ENCODE measurements at regions not wholly inside any gene's neighbourhood (a gene's known extent, or its start where the extent isn't known, plus 50 kb on each side); places are given as distances from the start of the nearest gene placed in this dataset.

GRCh38 chr2:120984452-120985173 lies 248.9 kb downstream of the GLI2 start:
- no peak for DNase-seq (ENCODE audit: low read depth, low spot score)
- no CpG with 5 or more reads among the region's 28 CpGs for WGBS (ENCODE audit: insufficient coverage, insufficient read length)
- Histone ChIP-seq H3K27me3 (ENCODE audit: control insufficient read depth, insufficient read depth, low read length) (no peaks in the 10 kb centered on the region), H3K27ac (ENCODE audit: low read length) (no peak overlapping the region), H3K4me3 (ENCODE audit: low read length) (no peak overlapping the region), H3K36me3 (ENCODE audit: control insufficient read depth, insufficient read depth, low read length) (peaks cover 44% of the 10 kb centered on the region), H3K9me3 (ENCODE audit: control insufficient read depth, insufficient read depth, low read length) (no peaks in the 10 kb centered on the region), H3K4me1 (ENCODE audit: control insufficient read depth, insufficient read depth, low read length) (peaks cover 2% of the 10 kb centered on the region; the same call in 1 of the 2 replicates)

- no CpG with 5 or more reads among the region's 12 CpGs for WGBS (ENCODE audit: insufficient coverage, insufficient read length)
- peaks cover 52% of the 10 kb centered on the region for H3K36me3 ChIP-seq (ENCODE audit: control insufficient read depth, insufficient read depth, low read length)
These were observed 249.7 kb downstream of the GLI2 start for GRCh38 chr2:120985174-120985996.

GRCh38 chr2:120985997-120986651 lies 250.5 kb downstream of the GLI2 start:
- no peak overlapping the region for H3K27ac ChIP-seq (ENCODE audit: low read length)
- WGBS (ENCODE audit: insufficient coverage, insufficient read length) = no CpG with 5 or more reads among the region's 27 CpGs
- H3K9me3 ChIP-seq (ENCODE audit: control insufficient read depth, insufficient read depth, low read length) = no peaks in the 10 kb centered on the region
- no peak for DNase-seq (ENCODE audit: low read depth, low spot score)
- H3K4me1 ChIP-seq (ENCODE audit: control insufficient read depth, insufficient read depth, low read length) = peaks cover 2% of the 10 kb centered on the region; the same call in 1 of the 2 replicates
- peaks cover 52% of the 10 kb centered on the region for H3K36me3 ChIP-seq (ENCODE audit: control insufficient read depth, insufficient read depth, low read length)
- H3K27me3 ChIP-seq (ENCODE audit: control insufficient read depth, insufficient read depth, low read length) = no peaks in the 10 kb centered on the region
- H3K4me3 ChIP-seq (ENCODE audit: low read length) = no peak overlapping the region

More at GRCh38 chr2:120985174-120985996, 249.7 kb downstream of the GLI2 start:
- H3K9me3 ChIP-seq (ENCODE audit: control insufficient read depth, insufficient read depth, low read length) = no peaks in the 10 kb centered on the region
- DNase-seq (ENCODE audit: low read depth, low spot score) = no peak
- H3K27me3 ChIP-seq (ENCODE audit: control insufficient read depth, insufficient read depth, low read length) = no peaks in the 10 kb centered on the region
- H3K27ac ChIP-seq (ENCODE audit: low read length) = no peak overlapping the region
- H3K4me3 ChIP-seq (ENCODE audit: low read length) = no peak overlapping the region
- H3K4me1 ChIP-seq (ENCODE audit: control insufficient read depth, insufficient read depth, low read length) = peaks cover 2% of the 10 kb centered on the region; the same call in 1 of the 2 replicates

- H3K27ac ChIP-seq (ENCODE audit: low read length) = no peak overlapping the region
- WGBS (ENCODE audit: insufficient coverage, insufficient read length) = no CpG with 5 or more reads among the region's 9 CpGs
- no peak for DNase-seq (ENCODE audit: low read depth, low spot score)
- H3K4me1 ChIP-seq (ENCODE audit: control insufficient read depth, insufficient read depth, low read length) = peaks cover 2% of the 10 kb centered on the region; the same call in 1 of the 2 replicates
- peaks cover 54% of the 10 kb centered on the region for H3K36me3 ChIP-seq (ENCODE audit: control insufficient read depth, insufficient read depth, low read length)
- H3K9me3 ChIP-seq (ENCODE audit: control insufficient read depth, insufficient read depth, low read length) = no peaks in the 10 kb centered on the region
- H3K4me3 ChIP-seq (ENCODE audit: low read length) = no peak overlapping the region
- H3K27me3 ChIP-seq (ENCODE audit: control insufficient read depth, insufficient read depth, low read length) = no peaks in the 10 kb centered on the region
These were observed 251.4 kb downstream of the GLI2 start for GRCh38 chr2:120986898-120987650.

- WGBS (ENCODE audit: insufficient coverage, insufficient read length) = no CpG with 5 or more reads among the region's 68 CpGs
- Histone ChIP-seq H3K9me3 (ENCODE audit: control insufficient read depth, insufficient read depth, low read length) (no peaks in the 10 kb centered on the region), H3K4me1 (ENCODE audit: control insufficient read depth, insufficient read depth, low read length) (no peaks in the 10 kb centered on the region), H3K36me3 (ENCODE audit: control insufficient read depth, insufficient read depth, low read length) (peaks cover 52% of the 10 kb centered on the region), H3K4me3 (ENCODE audit: low read length) (no peak overlapping the region), H3K27ac (ENCODE audit: low read length) (no peak overlapping the region), H3K27me3 (ENCODE audit: control insufficient read depth, insufficient read depth, low read length) (no peaks in the 10 kb centered on the region)
- DNase-seq (ENCODE audit: low read depth, low spot score) = no peak
These were observed 252.5 kb downstream of the GLI2 start for GRCh38 chr2:120988051-120988699.

- WGBS (ENCODE audit: insufficient coverage, insufficient read length) = no CpG with 5 or more reads among the region's 74 CpGs
- Histone ChIP-seq H3K27ac (ENCODE audit: low read length) (no peak overlapping the region), H3K4me3 (ENCODE audit: low read length) (no peak overlapping the region), H3K9me3 (ENCODE audit: control insufficient read depth, insufficient read depth, low read length) (no peaks in the 10 kb centered on the region), H3K4me1 (ENCODE audit: control insufficient read depth, insufficient read depth, low read length) (no peaks in the 10 kb centered on the region), H3K36me3 (ENCODE audit: control insufficient read depth, insufficient read depth, low read length) (peaks cover 52% of the 10 kb centered on the region), H3K27me3 (ENCODE audit: control insufficient read depth, insufficient read depth, low read length) (no peaks in the 10 kb centered on the region)
- DNase-seq (ENCODE audit: low read depth, low spot score) = no peak
These were observed 253.2 kb downstream of the GLI2 start for GRCh38 chr2:120988700-120989511.

- Histone ChIP-seq H3K4me3 (ENCODE audit: low read length) (no peak overlapping the region), H3K4me1 (ENCODE audit: control insufficient read depth, insufficient read depth, low read length) (no peaks in the 10 kb centered on the region), H3K27ac (ENCODE audit: low read length) (no peak overlapping the region), H3K9me3 (ENCODE audit: control insufficient read depth, insufficient read depth, low read length) (no peaks in the 10 kb centered on the region), H3K27me3 (ENCODE audit: control insufficient read depth, insufficient read depth, low read length) (no peaks in the 10 kb centered on the region), H3K36me3 (ENCODE audit: control insufficient read depth, insufficient read depth, low read length) (peaks cover 44% of the 10 kb centered on the region)
- WGBS (ENCODE audit: insufficient coverage, insufficient read length) = no CpG with 5 or more reads among the region's 26 CpGs
- DNase-seq (ENCODE audit: low read depth, low spot score) = no peak
These were observed 254.1 kb downstream of the GLI2 start for GRCh38 chr2:120989512-120990441.

GRCh38 chr2:120990451-120990871 lies 254.8 kb downstream of the GLI2 start:
- Histone ChIP-seq H3K4me3 (ENCODE audit: low read length) (no peak overlapping the region), H3K27me3 (ENCODE audit: control insufficient read depth, insufficient read depth, low read length) (no peaks in the 10 kb centered on the region), H3K27ac (ENCODE audit: low read length) (no peak overlapping the region), H3K4me1 (ENCODE audit: control insufficient read depth, insufficient read depth, low read length) (no peaks in the 10 kb centered on the region), H3K9me3 (ENCODE audit: control insufficient read depth, insufficient read depth, low read length) (no peaks in the 10 kb centered on the region), H3K36me3 (ENCODE audit: control insufficient read depth, insufficient read depth, low read length) (peaks cover 38% of the 10 kb centered on the region)
- no CpG with 5 or more reads among the region's 15 CpGs for whole genome bisulfite sequencing (ENCODE audit: insufficient coverage, insufficient read length)
- no peak for DNase-seq (ENCODE audit: low read depth, low spot score)

Measured in iPS DF 6.9 (cell line).